Astrocyte of the cerebellum (primary cell): ENCODE measurements at regions not wholly inside any gene's neighbourhood (a gene's known extent, or its start where the extent isn't known, plus 50 kb on each side); places are given as distances from the start of the nearest gene placed in this dataset.

Experiments used
- DNase-seq: peaks from one replicate; pipeline ENCODE4 v3.0.0-alpha.2; 2011; ENCODE audit warnings: low read depth
- H3K4me3 ChIP-seq: 2 replicates; pipeline ENCODE4 v1.5.1; 2011; ENCODE audit warnings: mild to moderate bottlenecking, low read depth, low read length, moderate library complexity
- in situ Hi-C: cut with HindIII; loops from 2 replicates; pipeline ENCODE4 v1.10.0; 2017; ENCODE audit warnings: low sequenced_read_pairs
- TF ChIP-seq, protein P1 (sequence below): IDR thresholded peaks from 2 replicates; pipeline ENCODE4 v1.5.1; 2012; ENCODE audit warnings: low read length, low read depth, moderate library complexity, mild to moderate bottlenecking; ENCODE audit errors: missing control alignments

DNA sequence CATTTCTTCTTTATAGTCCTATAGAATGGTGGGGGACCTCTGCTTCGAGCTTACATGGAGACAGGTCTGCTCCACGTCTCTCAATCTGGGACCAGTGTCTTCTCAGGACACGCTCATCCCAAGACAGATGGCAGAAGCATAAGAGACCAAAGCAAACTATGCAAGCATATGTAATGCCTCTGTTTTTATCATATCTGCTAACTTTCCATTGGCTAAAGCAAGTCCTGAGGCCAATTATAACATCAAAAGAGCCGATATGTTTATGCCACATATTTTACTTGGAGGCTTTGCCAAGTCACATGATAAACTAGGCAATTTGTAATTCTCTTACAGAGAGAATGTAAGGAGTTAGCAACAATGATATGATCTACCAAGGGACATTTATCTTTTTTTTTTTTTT, 102.6 kb upstream of the NRBF2 start:
- DNase-seq: no peak
- TF ChIP-seq, protein P1, sequence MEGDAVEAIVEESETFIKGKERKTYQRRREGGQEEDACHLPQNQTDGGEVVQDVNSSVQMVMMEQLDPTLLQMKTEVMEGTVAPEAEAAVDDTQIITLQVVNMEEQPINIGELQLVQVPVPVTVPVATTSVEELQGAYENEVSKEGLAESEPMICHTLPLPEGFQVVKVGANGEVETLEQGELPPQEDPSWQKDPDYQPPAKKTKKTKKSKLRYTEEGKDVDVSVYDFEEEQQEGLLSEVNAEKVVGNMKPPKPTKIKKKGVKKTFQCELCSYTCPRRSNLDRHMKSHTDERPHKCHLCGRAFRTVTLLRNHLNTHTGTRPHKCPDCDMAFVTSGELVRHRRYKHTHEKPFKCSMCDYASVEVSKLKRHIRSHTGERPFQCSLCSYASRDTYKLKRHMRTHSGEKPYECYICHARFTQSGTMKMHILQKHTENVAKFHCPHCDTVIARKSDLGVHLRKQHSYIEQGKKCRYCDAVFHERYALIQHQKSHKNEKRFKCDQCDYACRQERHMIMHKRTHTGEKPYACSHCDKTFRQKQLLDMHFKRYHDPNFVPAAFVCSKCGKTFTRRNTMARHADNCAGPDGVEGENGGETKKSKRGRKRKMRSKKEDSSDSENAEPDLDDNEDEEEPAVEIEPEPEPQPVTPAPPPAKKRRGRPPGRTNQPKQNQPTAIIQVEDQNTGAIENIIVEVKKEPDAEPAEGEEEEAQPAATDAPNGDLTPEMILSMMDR: no peak
- no peak overlapping the region for H3K4me3 ChIP-seq
- in situ Hi-C loops: no loop called here

DNA sequence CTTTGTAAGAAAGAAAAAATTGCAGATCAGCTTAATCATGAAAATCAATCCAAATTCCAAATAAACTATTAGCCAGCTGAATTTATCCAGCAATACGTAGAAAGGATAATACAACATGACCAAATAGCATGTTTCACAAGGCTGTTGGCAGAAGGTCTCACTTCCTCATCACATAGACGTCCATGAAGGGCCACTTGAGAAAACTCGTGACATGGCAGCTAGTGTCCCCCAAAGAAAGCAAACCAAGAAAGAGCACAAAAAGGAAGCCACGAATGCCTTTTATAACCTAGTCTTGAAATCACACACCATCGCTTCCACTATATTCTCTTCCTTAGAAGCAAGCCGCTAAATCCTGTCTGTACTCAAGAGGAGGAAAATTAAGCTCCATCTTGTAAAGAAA, 105.6 kb upstream of the NRBF2 start:
- TF ChIP-seq, protein P1: no peak
- H3K4me3 ChIP-seq: no peak overlapping the region
- DNase-seq: no peak
- in situ Hi-C loops: no loop called here

DNA sequence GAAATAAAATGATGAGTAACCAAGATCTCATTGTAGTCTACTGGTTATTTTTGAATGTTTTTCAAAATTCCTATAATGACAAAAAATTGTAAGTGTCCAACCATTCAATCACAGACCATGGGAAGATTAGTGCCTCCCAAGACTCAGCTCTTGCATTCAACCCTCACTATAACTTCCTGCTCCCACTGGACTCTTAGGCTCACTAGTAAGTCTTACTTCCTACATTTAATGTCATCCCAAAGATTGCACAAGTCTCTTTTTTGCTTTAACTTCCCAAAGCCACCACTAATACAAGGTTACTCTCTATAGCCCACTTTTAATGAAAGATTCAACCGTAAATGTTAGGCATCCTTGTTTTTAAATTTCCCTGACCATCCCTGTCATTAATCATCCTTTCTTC, 111.9 kb upstream of the NRBF2 start:
- no peak overlapping the region for H3K4me3 ChIP-seq
- in situ Hi-C loops: no loop called here
- TF ChIP-seq, protein P1: no peak
- no peak for DNase-seq

DNA sequence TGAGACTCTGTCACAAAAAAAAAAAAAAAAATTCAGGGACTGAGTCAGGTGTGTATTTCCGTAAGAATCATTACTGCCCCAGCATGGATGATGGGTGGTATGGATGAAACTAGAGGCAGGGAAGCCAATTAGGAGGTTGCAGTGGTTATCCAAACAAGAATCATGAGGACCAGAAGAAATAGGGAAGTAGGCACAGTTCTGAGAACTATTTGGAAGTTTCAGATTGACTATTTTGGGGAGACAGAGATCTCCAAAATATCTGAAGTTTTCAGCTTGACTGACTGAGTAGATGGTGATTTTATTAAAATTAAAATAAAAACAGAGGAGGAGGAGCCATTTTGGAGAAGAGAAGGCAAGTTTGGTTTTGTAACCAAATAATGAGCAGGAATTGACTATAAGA, 119.4 kb upstream of the NRBF2 start:
- in situ Hi-C loops: no loop called here

DNA sequence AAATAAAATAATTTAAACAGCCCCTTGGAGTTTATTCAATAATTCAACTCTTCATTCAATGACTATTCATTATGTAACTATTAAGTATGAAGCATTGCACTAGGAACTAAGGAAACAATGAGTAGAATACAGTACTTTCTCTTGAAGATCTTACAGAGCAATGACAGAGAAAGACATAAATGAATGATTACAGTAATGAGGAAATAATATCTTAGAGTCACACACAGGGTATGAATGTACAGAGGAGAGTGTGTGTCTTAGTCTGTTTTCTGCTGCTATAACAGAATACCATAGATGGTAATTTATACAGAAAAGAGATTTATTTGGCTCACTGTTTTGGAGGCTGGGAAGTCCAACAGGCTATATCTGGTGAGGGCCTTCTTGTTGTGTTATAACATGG, 120.5 kb upstream of the NRBF2 start:
- TF ChIP-seq, protein P1: no peak
- in situ Hi-C loops: no loop called here
- no peak for DNase-seq
- no peak overlapping the region for H3K4me3 ChIP-seq

More for the DNA sequence above, 119.4 kb upstream of the NRBF2 start:
- no peak for DNase-seq
- H3K4me3 ChIP-seq: no peak overlapping the region
- TF ChIP-seq, protein P1: no peak

DNA sequence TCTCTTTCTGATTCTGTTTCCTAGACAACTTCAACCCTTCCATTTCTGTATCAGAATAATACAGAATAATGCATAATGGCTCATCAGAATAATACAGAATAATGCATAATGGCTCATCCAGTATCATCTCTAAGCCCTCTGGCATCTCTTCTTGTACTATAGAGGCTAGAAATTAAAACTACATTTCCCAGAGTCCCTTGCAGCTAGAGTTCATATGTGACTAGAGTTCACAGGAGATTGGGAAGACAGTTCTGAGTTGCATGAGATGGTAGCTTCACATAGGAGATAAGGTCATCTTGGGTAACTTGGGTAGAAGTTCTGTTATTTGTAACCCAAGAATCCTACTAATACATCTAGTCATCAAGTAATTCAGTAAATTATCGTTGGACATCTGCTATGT, 122.9 kb upstream of the NRBF2 start:
- in situ Hi-C loops: no loop called here
- no peak overlapping the region for H3K4me3 ChIP-seq
- TF ChIP-seq, protein P1: no peak
- DNase-seq: no peak

DNA sequence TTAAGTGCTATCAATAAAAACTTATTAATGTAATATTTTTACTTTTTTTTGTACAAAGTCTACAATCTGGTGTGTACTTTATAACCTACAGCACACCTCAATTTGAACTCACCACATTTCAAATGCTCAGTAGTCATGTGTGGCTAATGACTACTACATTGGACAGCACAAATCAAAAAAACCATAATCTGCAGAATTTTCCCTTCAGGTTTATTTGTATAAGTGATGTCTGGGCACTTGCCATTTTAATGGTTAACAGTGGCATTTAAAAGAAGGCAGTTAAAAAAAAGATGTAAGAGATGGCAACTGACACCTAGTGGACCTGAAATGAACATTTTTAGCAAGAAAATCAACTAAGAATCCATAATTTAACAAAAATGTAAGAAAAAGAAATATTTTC, 124.6 kb upstream of the NRBF2 start:
- TF ChIP-seq, protein P1: no peak
- in situ Hi-C loops: no loop called here
- no peak overlapping the region for H3K4me3 ChIP-seq
- no peak for DNase-seq
